A172 (cell line): ENCODE measurements at regions not wholly inside any gene's neighbourhood (a gene's known extent, or its start where the extent isn't known, plus 50 kb on each side); places are given as distances from the start of the nearest gene placed in this dataset.

Experiments
- DNase-seq: peaks from one replicate; pipeline ENCODE4 v3.0.0-alpha.2; 2015; ENCODE audit warnings: low spot score

DNA sequence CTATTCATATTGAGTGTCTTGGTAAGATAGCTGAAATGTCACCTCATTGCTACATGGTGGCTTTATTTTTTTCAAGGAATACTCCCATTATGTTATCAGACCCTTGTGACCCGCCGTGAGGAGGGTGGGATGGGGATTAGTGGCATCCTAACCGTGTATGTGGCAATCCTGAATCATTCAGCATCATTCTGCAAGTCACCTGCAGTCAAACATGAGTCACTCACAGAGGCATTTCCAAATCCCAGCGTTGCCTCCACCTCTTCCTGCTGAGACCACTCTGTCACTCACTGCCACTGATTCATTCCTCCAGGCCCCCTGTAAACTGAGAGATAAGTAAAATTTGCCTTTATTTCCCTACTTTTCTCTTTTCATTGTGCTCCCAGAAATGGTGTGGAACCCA lies 307.4 kb upstream of the KLHL29 start:
- DNase-seq = no peak

DNA sequence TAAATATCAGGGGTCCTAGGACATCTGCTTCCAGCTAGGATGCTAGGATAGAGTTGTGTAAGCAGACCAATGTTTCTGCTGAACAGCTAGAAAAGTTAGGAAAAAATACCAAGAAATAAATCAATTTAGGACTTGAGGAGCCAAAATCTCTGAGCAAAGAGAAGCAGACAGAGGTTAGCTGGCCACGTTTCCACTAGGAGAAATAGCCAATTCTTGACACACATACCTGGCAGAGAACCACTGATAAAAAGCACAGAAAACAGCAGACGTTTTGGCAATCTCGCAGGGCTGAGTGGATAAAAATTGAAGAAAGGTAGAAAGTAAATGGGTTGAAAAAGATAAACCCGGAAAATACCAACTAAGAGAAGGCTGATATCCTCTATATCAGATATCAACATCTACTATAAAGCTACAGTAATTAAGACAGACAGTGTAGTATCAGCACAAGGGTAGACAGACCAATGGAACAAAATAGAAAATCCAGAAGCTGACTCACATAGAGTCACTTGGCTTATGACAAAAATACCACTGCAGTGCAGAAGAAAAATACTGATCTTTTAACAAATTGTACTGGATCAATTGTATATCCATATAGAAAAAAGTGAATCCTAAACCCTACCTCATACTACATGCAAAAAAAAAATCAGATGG lies 306.1 kb upstream of the KLHL29 start:
- no peak for DNase-seq

DNA sequence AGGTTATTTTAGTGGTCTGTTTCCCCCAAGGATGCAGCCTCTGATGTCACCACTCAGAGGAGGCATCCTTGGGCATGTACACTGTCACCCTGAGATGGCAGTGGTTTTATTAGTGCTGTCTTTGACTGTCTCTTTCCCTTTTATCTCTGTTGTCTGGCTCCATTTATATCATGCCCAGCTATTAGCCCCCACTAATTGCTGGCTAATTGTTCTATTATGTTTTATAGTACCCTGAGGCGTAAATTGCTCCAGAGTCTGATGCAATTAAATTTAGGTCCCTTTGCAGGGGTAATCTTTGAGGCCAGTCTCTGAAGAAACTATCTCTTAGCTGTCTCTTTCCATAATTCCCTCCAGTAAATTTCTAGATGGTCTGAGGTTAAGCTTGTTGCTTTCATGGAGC lies 301.0 kb upstream of the KLHL29 start:
- DNase-seq = no peak

DNA sequence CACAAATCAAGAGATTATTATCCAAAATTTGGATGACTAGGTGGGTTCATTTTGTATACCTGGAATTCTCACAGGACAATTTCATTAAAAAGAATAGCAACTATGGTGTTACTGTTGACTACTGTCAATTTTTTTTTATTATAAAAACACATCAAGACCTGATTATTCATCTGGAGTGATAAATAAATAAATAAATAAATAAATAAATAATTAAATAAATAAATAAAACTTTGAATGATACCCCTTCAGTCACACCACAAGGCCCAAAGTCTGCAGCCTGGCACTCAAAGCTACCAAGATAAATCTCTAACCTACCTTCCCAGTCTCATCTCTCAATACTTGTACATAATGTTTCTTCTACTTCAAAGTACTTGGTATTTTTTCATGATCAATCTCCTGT lies 294.0 kb upstream of the KLHL29 start:
- DNase-seq = no peak

DNA sequence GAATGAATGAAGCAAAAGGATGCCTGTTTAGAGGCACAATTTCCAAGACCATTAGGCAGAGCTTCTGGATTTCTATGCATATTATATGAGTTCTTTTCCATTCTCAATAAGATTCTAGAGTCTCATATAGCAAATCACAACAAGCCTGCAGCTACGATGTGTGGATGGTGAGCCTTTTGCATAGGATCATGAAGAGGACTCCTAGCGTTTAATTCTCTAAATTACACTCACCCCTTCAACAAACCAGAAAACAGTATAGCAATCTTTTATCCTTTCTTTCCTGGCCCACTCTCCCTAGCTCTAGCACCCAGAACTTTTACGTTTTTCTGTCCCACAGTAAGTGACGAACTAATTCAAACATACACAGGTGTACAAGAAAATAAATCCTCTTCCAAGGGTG lies 293.1 kb upstream of the KLHL29 start:
- DNase-seq = no peak

DNA sequence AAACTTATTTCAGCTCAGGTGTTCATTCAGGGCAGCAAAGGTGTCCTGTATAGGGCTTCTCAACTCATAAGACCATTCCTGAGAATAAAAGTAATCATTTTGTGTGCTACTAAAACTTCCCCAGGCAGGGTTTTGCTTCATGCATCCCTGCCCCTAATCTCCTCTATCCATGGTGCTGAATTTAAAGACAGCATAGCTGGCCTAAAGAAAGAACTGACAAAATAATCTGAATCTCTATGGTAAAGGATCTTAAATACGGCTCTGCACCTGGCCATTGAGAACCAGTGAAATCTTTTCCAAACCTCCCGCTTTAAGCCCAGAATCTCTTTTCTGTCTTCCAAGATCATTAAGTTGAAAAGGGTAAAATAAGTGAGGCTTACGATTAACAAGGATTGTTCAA lies 292.1 kb upstream of the KLHL29 start:
- DNase-seq = no peak

DNA sequence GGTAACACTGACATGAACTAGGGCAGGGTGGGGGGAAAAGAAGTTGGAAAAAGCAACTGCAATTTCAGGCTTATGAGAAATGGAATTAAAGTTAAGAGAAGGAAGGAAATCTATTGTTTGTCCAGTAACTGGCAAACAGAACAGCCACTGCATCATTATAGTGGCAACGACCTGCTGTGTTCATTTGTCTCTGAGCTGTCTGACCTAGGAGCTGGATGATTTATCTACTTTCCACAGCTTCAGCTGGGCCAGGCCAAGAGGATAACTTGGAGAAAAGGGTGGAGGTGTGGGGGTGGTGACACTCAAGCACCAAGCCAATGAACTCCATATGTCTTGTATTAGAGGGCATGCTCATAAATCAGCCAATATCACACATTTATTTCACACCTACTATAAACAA lies 291.5 kb upstream of the KLHL29 start:
- DNase-seq = no peak

DNA sequence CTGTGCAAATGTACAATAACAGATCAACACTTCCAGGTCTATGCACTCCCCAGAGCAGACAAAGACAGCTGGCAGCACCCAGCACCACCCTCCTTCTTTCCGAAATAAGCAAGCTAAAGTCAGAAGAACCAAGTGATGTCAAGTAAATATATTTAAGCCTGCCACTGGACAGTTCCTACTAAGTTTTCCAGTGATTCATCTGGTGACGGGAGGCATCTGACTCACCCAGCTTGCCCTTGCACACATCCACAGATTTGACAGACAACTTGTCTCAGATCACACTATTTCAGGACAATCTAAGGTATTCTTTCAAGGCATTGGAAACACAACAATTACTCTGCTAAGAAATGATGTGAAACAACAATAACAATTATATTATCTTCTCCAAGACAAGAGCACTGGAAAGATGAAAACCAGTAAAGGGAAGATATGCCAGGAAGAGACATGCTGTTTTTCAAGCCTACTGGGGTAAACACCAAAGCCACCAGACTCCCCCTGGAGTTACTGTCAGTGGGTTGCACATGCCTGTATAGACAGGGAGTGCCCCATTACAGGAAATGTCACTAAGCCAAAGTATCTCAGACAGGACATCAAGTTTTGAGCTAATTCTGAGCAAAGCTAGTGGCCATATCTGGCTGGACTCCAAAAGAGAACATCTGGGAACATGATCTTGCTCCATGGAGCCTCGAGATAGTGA lies 287.9 kb upstream of the KLHL29 start:
- no peak for DNase-seq

DNA sequence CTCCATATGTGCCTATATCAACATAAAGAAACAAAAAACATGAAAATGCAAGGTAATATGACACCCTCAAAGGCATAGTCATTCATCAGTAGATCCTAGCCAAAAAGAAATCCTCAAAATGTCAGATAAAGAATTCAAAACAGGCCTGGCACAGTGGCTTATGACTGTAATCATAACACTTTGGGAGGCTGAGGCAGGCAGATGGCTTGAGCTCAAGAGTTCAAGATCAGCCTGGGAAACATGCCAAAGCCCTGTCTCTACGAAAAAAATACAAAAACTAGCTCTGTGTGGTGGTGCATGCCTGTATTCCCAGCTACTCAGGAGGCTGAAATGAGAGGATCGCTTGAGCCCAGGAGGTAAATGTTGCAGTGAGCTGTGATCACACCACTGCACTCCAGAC lies 284.6 kb upstream of the KLHL29 start:
- DNase-seq = no peak

DNA sequence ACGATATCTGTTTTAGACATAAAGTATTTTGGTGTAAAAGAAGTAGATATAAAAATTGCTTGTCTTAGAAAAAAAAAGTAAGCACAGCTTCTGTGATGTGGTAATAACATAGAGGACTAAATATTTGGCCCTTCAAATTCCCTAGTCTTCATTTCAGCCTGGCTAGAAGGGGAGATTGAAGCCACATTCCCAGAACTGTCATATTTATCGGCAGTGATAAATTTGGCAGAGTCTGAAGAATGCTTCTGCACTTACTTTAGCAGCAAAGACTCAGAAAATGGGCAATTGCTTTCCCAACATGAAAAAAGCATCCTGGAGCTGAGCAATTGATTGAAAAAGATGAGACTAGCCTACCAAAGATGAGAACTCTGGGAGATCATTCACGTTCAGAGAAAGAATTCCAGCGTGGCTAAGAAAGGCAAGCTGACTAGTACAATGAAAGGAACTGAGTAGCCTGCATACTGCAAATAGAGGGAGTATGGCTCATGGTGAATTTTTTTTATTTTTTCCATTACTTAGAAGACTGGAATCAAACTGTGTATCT lies 278.7 kb upstream of the KLHL29 start:
- no peak for DNase-seq

DNA sequence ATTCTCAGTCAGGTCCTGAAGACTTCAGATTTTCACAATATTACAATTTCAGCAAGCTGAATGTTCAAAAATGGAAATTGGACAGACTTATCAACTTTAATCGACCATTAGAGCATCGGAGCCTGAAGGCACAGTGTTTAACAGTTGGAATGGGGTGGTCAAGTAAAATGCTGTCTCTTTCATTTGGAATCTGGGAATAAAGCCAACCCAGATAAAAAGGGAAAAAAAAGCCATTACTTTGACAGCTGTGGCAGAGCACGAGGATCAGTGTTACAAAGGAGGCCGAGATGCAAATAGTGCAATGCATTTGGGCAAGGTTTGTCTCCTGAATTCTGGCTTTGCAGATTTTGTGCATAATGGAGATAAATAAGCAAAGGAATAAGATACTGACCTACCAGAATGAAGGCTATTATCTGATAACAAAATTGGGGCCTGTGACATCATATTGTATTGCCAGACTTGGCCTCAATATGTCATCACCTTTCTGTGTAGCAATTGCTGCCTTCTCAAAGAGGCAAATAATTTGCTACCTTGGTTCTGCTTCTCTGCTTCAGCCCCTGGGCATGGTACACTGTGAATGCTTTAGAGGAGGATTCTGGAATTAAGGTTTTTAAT lies 277.5 kb upstream of the KLHL29 start:
- DNase-seq = no peak

DNA sequence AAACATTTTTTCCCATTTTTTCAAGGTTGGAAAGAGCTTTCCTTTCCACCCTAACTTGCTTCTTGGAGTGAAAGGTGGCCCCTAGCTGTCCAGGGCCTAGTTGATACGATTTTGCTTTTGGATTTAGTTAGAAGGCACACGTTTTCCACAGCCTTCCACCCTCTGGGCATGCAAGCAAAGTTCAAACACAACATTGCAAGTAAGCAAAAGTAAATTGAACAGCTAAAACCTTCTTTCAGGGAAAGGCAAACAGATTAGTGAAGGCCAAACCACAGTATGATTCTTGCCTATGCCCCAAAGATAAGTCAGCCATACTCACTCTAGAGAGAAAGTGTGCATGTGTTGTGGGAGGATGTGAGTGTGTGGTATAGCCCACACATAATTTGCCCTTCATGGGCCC lies 273.7 kb upstream of the KLHL29 start:
- no peak for DNase-seq

DNA sequence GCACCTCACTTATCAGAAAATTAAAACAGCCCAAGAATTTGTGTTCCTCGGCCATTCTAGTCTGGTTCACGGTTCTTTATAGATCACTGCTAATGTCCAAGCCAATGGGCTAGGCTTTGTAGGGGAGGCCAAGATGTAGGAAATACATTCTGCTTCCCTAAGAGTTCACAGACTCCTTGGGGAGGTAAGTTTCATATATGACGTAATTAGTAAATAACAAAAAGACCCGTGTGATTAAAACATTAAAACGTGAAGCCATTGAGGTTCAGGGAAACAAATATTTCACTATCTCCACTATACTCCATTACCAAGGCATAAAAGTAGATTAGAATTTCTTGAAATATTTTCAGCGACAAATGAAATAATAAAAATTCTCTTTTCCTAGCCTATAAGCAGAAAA lies 272.5 kb upstream of the KLHL29 start:
- no peak for DNase-seq

DNA sequence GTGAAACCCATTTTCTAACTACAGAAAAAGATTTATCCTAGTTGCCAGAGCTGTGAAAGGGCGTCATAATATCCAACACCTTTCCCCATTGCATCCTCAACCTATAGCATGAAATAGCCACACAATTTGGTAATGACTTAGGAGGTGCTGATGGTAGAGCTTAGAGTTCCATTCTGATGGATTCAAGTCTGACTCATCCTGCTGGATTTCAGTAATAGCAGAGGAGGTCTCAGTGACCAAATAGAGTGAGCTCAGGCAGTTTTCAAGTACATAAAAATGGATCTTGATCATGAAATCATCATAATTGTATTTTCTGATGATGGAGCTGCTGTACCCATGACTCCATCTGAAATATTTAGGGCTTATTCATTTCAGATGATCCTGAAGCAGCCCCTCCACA lies 270.7 kb upstream of the KLHL29 start:
- no peak for DNase-seq

DNA sequence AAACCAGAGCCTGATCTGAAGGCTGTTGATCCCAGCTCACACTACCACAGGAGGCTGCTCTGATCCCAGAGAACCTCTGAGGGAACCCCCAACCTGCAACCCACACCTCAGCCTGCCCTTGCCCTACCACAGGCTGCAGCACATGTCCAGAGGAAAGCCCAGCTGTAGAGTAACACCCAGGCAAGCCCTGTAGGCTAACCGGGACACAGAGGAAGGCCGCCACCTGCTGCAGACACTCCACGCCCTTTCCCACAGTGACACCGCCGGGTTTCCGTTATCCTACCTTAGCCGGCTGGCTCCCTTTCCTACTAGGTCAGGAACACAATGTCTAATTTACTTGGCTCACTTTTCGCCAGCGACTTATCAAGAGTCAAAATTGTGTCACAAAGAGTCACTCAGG lies 266.7 kb upstream of the KLHL29 start:
- no peak for DNase-seq

DNA sequence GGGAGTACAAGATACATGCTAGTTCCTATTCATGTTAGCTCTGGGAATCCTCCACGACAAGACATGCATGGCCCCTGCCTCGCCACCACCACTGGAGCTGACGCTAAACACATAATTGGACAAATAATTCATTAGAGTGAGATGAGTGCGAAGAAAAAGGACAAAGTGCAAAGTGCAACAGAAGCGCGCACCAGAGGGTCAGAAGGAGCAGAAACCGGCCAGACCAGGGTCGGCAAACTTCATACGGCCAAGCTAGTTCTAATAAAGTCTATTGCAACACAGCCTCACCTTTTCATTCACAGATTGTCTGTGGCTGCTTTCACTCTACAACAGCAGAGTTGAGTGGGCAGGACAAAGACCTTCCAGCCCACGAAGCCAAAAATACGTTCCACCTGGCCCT lies 266.1 kb upstream of the KLHL29 start:
- DNase-seq = no peak

DNA sequence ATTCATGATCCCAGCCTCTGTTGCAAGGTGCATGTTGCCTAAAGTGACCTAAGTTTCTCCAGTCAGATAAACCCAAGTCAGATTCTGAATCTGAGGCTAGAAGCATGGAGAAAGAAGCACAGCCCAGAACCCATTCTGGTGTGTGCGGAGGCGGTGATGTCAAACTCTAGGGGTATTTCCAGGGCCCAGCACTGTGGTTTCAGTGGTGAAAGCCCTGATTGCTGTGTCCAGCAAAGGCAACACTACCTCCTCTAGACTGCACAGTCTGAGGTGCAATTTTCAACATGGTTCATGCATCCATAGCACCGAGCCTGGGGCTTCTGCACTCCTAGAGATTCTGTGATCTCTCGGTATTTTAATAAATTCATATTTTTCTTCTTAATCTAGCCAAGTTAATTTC lies 264.8 kb upstream of the KLHL29 start:
- DNase-seq = no peak

DNA sequence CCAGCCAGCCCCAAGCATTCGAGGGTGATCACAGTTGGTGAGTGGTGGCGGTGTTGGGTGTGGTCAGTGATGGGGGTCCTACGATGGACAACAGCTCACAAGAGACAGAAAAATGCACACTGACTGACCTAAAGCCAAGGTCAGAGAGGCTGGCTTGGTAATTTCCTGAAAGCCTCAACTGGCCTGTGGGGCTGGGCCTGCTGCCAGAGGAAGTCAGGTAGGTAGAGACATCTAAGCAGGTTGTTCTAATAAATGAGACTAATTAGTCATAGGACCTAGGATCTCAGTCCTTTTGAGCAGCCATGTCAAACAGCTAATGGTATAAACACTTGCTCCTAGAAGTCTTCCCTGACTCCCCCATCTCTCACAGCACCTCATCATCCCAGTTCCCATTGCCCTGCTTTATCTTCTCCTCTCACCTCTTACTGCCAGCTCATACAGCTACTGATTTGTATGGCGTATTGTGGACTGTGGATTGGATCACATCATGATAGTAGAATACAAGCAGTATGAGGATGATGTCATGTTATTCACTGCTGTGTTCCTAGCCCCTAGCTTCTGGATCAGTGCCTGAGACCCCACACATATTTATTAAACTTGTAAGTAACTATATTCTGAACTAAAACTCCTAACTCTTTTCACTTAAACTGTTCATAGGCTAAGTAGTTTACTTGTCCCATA lies 262.9 kb upstream of the KLHL29 start:
- DNase-seq = no peak

DNA sequence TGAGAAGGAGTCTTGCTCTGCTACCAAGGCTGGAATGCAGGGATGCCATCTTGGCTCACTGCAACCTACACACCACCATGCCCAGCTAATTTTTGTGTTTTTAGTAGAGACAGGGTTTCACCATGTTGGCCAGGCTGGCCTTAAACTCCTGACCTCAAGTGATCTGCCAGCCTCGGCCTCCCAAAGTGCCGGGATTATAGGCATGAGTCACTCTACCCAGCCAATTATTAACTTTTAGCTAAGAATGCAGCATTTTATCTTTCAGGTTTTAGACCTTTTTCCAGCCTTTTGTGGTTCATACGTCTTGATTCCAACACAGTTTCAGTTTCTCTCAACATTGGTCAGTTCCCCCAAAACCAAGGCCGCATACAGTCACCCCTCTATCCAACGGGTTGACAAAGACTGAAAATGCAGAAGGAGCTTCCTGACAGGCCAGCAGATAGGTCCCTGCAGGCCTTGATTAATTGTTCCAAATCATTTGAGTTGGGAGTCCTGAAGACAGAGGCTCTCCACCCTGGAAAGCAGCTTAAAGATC lies 262.2 kb upstream of the KLHL29 start:
- DNase-seq = no peak

DNA sequence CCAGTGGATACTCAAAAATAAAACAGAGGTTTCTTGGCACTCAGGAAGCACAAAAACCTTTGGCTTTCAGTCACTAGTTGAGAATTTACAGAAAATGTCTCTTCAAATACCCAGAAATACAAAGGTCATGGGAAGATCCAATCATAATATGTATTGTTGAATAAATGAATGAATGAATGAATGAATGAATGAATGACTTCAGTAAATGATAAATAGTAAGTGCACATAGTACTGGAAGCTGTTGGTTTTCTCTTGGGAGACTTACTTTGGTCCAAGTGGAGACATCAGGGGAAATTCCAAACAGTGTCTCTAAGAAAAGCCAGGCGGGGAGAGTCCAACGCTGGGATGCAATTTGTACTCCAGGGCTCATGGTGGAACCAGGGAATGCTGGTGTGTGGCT lies 261.3 kb upstream of the KLHL29 start:
- no peak for DNase-seq

DNA sequence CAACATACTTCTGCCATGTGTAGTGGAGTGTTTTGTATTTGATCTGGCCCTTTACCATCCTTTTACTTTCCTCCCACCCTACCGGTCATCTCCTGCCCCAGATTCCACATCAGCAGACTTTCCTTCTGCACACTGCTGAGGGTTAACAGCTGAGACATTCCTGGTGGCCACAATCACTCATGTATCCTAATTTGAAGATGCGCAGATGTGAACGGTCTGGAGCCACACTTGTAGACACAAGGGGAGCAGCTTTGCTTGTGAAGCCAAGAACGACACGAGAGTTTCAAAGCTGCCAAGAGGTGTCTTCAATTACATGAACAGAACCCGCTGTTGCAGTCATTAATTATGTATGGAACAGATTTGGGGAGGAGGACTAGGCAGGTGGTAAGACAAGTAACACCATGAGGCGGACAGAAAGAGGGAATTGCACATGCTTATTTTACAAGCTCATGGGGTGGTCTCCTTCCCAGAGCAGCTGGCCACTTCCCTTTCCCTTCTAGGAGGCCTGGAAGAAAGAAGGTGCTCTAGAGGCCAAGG lies 260.7 kb upstream of the KLHL29 start:
- DNase-seq = no peak

DNA sequence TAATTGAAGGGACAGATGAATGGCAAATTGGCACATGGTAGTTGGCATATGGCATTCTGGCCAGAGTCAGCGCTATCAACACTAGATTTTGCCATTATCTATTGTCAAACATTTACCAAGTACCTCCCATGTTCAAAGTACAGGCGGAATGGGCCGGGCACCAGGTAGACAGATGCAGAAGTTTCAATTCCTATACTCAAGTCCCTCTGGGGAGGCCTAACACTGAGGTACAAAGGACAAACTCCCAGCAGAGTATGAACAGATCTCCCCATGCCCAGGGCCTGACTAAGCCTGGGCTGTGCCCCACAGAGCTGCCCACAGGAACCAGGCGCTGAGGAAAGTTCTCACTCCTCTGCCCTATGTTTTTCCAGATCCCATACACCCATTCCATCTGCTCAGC lies 257.5 kb upstream of the KLHL29 start:
- no peak for DNase-seq
